Activated CD4-positive, alpha-beta T cell treated with anti-CD3 and anti-CD28 coated beads, Interleukin-2, amount 50 U/mL, for 1 hour (primary cell): ENCODE measurements at regions not wholly inside any gene's neighbourhood (a gene's known extent, or its start where the extent isn't known, plus 50 kb on each side); places are given as distances from the start of the nearest gene placed in this dataset.
"Not testable (repeated sequence)": the region's sequence is repeated elsewhere in the genome, so short reads cannot be mapped to it uniquely, and the experiment has no call there.

ENCODE experiments used
- DNase-seq: peaks from one replicate; pipeline ENCODE4 v3.0.0-alpha.2; 2020

- DNase-seq = no peak
These were observed 214.1 kb upstream of the PELI2 start for GRCh38 chr14:55904086-55904485.

DNA sequence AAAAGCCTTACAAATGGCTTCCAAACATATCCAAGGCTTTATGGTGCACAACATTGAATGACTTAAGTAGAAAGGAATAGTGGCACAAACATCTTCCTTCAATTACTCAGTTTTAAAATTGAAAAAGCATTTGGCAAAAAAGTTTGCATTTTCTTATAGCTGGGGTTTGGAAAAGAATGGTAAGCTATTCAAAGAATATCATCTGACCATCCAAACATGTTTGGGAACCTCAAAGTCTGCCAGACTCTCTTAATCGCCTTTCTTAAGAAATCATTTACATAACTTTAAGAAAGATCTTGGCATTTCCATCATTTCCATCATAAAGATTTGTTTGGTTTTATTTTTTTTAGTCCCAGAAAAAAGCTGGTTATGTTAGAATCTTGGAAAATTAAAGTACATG is 210.1 kb upstream of the PELI2 start:
- DNase-seq = no peak

DNA sequence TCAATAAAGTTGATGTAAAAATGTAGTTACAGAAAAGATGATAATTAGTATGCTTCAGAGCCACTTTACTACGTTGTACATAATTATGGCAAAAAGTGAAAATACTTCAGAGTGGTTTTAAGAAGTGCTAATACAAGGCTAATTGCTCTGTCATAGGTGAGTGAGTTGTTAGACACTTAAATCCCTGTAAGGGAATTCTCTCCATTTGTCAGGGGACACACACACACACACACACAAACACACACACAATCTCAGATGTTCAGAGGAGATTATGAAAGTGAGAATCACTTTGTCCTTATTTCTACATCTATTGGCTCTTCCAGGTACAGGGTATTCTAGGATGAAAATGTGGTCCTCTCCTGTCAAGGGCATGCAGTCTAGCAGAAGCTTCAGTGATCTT is 208.3 kb upstream of the PELI2 start:
- no peak for DNase-seq

DNA sequence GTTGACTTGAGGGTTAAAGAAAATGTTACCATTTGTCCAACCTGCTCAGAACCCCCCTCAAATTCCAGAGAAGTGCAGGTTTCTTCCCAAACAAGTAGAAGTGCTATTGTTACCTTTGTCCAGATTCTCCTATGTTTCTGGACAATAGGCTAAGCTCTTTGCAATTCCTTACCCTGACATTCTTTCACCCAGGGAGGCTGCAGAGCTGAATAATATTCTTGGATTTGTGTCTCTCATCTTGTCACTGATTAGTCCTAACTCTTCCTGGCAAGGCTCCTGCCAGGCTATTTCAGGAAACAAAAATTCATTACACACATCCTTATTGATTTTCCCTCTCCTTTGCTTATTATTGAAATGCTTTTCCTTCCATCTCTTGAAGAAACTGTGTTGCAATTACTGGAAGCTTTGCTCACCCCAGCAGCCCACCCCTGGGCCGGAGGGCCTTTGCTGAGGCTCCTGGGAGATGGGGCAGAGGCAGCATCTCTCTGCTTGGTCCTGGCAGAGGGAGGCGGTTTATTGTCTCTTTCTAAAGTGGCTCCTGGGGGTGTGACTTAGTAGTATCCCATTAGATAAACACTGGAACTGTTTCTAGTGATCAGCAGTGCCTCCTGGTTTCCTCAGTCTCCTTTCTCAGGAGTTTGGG is 207.5 kb upstream of the PELI2 start:
- no peak for DNase-seq

- no peak for DNase-seq
These were observed 206.4 kb upstream of the PELI2 start for GRCh38 chr14:55911776-55912175.

DNA sequence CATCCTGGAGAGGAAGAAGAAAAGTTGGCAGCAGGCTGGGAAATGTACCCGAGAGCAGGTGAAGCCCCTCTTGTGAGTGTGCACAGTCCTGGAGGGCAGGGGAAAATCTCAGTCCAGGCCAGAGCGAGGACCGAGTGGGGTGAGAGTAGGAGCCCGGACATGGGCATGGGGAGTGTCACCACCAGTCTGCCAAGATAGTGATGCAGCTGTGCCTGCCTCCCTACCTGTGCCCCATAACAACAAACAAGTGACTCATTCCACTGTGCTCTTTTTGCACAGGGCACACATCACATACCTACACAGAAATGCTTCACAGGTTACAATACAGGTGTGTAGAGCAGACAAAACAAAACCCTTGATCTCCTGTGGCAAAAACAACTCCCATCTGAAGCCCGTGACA is 205.9 kb upstream of the PELI2 start:
- no peak for DNase-seq

GRCh38 chr14:55913324-55914025 is 204.7 kb upstream of the PELI2 start:
- no peak for DNase-seq

DNA sequence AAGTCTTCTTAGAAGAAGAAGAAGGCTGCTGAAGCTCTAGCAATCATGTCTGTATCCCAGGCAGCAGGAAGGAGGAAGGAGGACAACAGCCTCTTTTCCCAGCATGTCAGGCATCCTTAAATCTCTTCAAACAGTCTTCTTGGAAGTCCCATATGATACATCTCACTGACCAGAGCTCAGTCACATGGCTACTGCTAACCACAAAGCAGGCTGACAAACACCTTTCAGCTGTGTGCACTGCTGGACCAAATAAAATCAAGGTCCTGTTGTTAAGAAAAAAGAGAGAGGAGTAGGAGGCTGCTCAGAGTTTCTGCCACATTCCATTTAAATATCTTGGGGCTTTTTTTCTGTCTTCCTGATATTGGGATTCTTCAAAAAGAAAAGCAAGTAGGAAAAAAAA is 203.4 kb upstream of the PELI2 start:
- DNase-seq = no peak

DNA sequence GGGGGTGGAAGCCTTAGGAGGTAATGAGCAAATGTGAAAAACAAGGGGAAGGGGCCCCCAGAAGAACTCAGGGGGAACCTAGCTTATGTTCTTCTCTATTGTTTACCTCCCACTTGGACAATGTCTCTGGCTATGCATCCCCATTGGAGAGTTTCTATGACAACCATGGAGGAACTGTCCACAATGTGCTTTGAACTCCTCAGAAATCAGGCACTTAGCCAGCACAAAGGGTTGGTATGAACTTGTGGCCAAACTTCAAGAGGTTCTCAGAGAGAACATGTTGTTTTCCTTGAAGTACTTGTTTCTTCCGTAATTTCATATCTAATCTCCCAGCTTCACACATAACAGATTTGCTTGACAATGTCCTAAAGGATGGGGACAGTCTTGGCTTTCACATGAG is 202.8 kb upstream of the PELI2 start:
- DNase-seq = no peak

GRCh38 chr14:55919800-55920199 is 198.4 kb upstream of the PELI2 start:
- not testable (repeated sequence) for DNase-seq

DNA sequence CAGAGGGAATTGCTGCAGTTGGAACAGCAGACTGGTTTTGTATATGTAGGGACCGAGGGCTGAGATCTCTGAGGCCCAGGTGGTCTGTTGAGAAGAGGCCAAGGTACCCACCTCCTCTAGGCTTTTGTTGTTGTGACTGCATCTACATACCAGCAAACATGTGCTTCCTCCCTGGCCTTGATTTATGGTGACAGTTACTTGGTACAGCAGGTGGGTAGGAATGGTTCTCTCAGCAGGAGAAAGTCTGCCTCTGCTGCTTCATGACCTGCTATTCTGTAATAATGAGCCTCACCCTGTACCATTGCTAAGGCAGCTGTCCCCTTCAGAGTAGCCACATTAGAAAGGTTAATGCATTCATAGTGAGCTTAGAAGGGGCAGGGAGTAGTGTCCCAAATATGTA is 196.7 kb upstream of the PELI2 start:
- DNase-seq = no peak

GRCh38 chr14:55926007-55926406 is 192.2 kb upstream of the PELI2 start:
- DNase-seq = no peak

DNA sequence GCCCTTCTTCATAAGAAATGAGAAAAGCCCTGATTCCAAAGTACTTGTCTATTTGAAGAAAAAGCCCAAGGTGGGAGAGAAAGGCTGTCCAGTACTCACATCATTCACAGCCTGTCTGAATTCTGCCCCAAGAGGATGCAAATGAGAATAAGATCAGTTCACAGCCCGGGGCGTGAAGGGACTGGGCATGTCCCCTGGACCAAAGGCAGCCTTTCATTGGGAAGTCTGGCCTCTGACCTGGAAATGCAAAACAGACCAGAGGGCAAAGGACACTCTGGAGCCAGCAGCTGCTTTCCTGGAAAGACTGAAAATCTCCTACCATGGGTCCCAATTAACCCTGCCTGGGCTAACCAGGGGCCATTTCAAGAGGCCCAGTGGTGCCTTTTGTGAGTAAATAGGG is 191.2 kb upstream of the PELI2 start:
- DNase-seq = no peak

GRCh38 chr14:55928276-55928675 is 189.9 kb upstream of the PELI2 start:
- no peak for DNase-seq

- DNase-seq = no peak
These were observed 189.1 kb upstream of the PELI2 start for GRCh38 chr14:55929136-55929535.

GRCh38 chr14:55930016-55930784 is 188.0 kb upstream of the PELI2 start:
- no peak for DNase-seq

- DNase-seq = no peak
These were observed 181.5 kb upstream of the PELI2 start for GRCh38 chr14:55936691-55937090.

GRCh38 chr14:55938249-55938791 is 179.9 kb upstream of the PELI2 start:
- no peak for DNase-seq

DNA sequence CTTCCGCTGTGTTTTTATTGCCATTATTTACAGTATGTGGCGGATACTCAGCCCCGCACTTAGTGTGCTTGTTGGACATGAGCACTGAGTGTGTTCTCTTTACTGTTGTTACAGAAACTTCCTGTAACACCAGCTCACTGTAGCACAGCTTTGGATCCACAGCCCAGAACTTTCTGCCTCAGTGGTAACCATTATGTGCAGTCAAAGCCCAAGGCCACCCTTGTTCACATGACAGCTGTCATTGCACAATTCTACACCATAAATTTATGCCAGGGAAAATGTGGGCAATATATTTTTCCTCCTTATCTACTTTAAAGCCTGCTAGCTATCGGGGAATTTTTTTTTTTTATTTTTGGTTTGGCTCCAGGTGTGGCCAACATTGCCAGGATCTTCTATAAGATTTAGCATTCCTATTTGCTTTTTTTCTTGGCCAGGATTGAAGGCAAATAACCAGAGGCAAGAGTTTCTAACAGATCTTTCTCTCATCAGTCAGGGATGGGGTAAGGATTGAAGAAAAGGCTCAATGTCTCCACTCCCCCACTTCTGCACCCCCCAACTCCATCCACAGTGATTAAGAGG is 176.0 kb upstream of the PELI2 start:
- DNase-seq = no peak

DNA sequence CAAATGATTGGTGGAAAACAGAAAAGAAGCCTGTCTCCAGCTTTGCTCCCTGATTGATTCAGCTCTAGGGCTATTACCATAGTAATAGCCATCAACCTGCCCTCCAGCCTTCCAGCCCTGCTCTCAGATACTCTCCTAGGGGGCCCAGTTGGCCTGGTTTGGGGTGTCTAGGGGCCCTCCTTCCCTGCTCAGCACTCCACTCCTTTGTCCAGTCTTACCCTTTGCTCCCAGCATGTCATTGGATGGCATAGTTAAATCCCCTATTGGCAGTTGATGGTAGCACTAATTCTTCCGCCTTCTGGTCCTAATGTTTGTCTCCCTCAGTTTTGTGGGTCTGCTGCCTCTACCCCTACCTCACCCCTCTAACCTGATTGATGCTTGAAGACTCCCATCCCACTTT is 175.4 kb upstream of the PELI2 start:
- DNase-seq = no peak

- DNase-seq = no peak
These were observed 173.5 kb upstream of the PELI2 start for GRCh38 chr14:55944757-55945156.

GRCh38 chr14:55946231-55946630 is 172.0 kb upstream of the PELI2 start:
- DNase-seq = no peak

- no peak for DNase-seq
These were observed 169.8 kb upstream of the PELI2 start for GRCh38 chr14:55948399-55948798.

DNA sequence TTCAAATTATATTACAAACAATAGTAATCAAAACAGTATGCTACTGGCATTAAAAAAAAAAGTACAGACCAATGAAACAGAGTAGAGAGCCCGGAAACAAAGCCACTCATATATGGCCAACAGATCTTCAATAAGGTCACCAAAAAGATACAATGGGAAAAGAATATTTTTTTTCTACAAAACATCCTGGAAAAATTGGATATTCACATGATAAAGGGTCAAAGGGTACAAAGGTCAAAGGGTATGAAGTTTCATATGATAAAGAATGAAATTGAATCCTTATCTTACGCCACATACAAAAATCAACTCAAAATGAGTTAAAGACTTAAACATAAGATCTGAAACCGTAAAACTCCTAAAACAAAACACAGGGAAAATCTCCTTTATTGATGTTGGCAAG is 168.5 kb upstream of the PELI2 start:
- no peak for DNase-seq
